Left cardiac atrium (tissue), 4 donors: ENCODE measurements at regions not wholly inside any gene's neighbourhood (a gene's known extent, or its start where the extent isn't known, plus 50 kb on each side); places are given as distances from the start of the nearest gene placed in this dataset.

ENCODE experiments used
- ATAC-seq, 2 donors: fragments of 200-7000 bp; cut with Tn5 transposase; one replicate each; pipeline ENCODE4 v1.9.1; 2020; ENCODE audit warnings: mild to moderate bottlenecking in 2 of 2, moderate library complexity in 2 of 2
- DNase-seq: peaks from one replicate; pipeline ENCODE4 v3.0.0-alpha.2; 2020
- intact Hi-C, 2 donors: fragments of 100-400 bp; cut with DNase I; formaldehyde crosslinking; loops; one replicate each; pipeline versions ENCODE4 v1.14.1 to v1.15.1; 2022 to 2023
- donor health status: DM: no; HTN: yes; CAD: no.
- donor health status: DM: no; HTN: yes; CAD: no; lungs with severe emphysema.
- donor health status: DM: yes; HTN: yes; CAD: no.
- donor health status: Dilated cardiomyopathy.

- no peak for DNase-seq
- no peak for ATAC-seq
- intact Hi-C loops, result no loop called here
Observed at GRCh38 chr6:4574007-4574406, 202.2 kb upstream of the CDYL start.

- DNase-seq, result no peak
- intact Hi-C loops, result no loop called here
Observed at GRCh38 chr6:4571011-4571410, 205.2 kb upstream of the CDYL start.

GRCh38 chr6:4568138-4568537 is 208.1 kb upstream of the CDYL start:
- DNase-seq, result no peak
- no peak for ATAC-seq
- intact Hi-C loops, result no loop called here

More at GRCh38 chr6:4571011-4571410, 205.2 kb upstream of the CDYL start:
- ATAC-seq, result no peak

- intact Hi-C loops, result no loop called here
- DNase-seq (no peak), ATAC-seq (no peak)
Observed at GRCh38 chr6:4567141-4567540, 209.1 kb upstream of the CDYL start.

- DNase-seq, result no peak
- ATAC-seq, result no peak
- intact Hi-C loops, result no loop called here
Observed at GRCh38 chr6:4565301-4566250, 210.6 kb upstream of the CDYL start.

GRCh38 chr6:4564801-4565271 is 211.4 kb upstream of the CDYL start:
- ATAC-seq (no peak), DNase-seq (no peak)
- intact Hi-C loops, result no loop called here

- DNase-seq, result no peak
- ATAC-seq, result no peak
- intact Hi-C loops, result no loop called here
Observed at GRCh38 chr6:4563877-4564276, 212.3 kb upstream of the CDYL start.

- ATAC-seq (no peak), DNase-seq (no peak)
- intact Hi-C loops, result no loop called here
Observed at GRCh38 chr6:4563156-4563555, 213.0 kb upstream of the CDYL start.

GRCh38 chr6:4561773-4562400 is 214.3 kb upstream of the CDYL start:
- intact Hi-C loops, result no loop called here
- no peak for DNase-seq
- ATAC-seq, result no peak

- ATAC-seq (no peak), DNase-seq (no peak)
- intact Hi-C loops, result no loop called here
Observed at GRCh38 chr6:4561078-4561435, 215.1 kb upstream of the CDYL start.

- ATAC-seq (no peak), DNase-seq (no peak)
- intact Hi-C loops, result no loop called here
Observed at GRCh38 chr6:4560221-4561077, 215.8 kb upstream of the CDYL start.

- intact Hi-C loops, result no loop called here
- ATAC-seq (no peak), DNase-seq (no peak)
Observed at GRCh38 chr6:4559281-4559875, 216.8 kb upstream of the CDYL start.

GRCh38 chr6:4554645-4555044 is 221.6 kb upstream of the CDYL start:
- DNase-seq (no peak), ATAC-seq (no peak)
- intact Hi-C loops, result no loop called here

- DNase-seq, result no peak
- intact Hi-C loops, result no loop called here
- ATAC-seq, result no peak
Observed at GRCh38 chr6:4553387-4553786, 222.8 kb upstream of the CDYL start.

GRCh38 chr6:4550227-4550597 is 226.0 kb upstream of the CDYL start:
- DNase-seq (no peak), ATAC-seq (no peak)
- intact Hi-C loops, result no loop called here

- DNase-seq (no peak), ATAC-seq (no peak)
- intact Hi-C loops, result no loop called here
Observed at GRCh38 chr6:4549556-4550226, 226.5 kb upstream of the CDYL start.

GRCh38 chr6:4545893-4546292 is 230.3 kb upstream of the CDYL start:
- ATAC-seq, result no peak
- no peak for DNase-seq
- intact Hi-C loops, result no loop called here

GRCh38 chr6:4543596-4543995 is 232.6 kb upstream of the CDYL start:
- ATAC-seq (no peak), DNase-seq (no peak)
- intact Hi-C loops, result no loop called here

GRCh38 chr6:4533576-4533975 is 242.6 kb upstream of the CDYL start:
- ATAC-seq (no peak), DNase-seq (no peak)
- intact Hi-C loops, result no loop called here
